ENCODE measurements at regions not wholly inside any gene's neighbourhood (a gene's known extent, or its start where the extent isn't known, plus 50 kb on each side); places are given as distances from the start of the nearest gene placed in this dataset.

GRCh38 chr11:42772886-42773285 is 538.9 kb upstream of the API5 start:
- Mint-ChIP-seq H3K27ac (ENCODE audit: unreplicated experiment) (no peak overlapping the region), H3K4me1 (ENCODE audit: low read depth, unreplicated experiment) (no peaks in the 10 kb centered on the region), H3K27me3 (ENCODE audit: unreplicated experiment) (no peaks in the 10 kb centered on the region), H3K9me3 (ENCODE audit: low read depth, unreplicated experiment) (peaks cover 8% of the 10 kb centered on the region), H3K36me3 (ENCODE audit: insufficient read depth, unreplicated experiment) (no peaks in the 10 kb centered on the region), H3K4me3 (ENCODE audit: low read depth, unreplicated experiment) (no peak overlapping the region)
- BruUV-seq (replicated peaks) = no TSS peak
- intact Hi-C loops (cut with micrococcal nuclease; ENCODE audit: unreplicated experiment) = no loop called here
- CTCF ChIA-PET = no interaction called here
- TF ChIP-seq CTCF (IDR thresholded peaks at IDR 0.05; ENCODE audit: unreplicated experiment) = no peak
- no peak for DNase-seq

DNA sequence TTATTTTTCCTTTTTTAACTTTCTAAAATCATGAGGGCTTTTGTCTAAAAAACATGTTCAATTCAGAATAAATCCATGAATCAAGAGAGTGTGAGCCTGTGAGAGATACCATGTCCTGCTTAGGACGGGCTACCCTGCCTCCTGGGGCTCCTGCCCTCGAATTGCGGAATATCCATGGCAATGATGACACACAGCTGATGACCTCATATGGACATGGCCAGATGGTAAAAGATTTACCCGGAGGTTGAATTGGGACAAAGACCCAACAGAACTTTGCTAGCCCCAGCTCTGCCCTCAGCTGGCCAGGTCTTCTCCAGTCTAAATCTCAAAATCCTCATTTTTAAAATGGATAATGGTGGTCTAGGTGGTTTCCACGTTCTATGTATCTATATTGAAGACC is 538.1 kb upstream of the API5 start:
- intact Hi-C loops (cut with micrococcal nuclease; ENCODE audit: unreplicated experiment) = no loop called here
- BruUV-seq (replicated peaks) = no TSS peak
- Mint-ChIP-seq H3K4me3 (ENCODE audit: low read depth, unreplicated experiment) (no peak overlapping the region), H3K4me1 (ENCODE audit: low read depth, unreplicated experiment) (no peaks in the 10 kb centered on the region), H3K36me3 (ENCODE audit: insufficient read depth, unreplicated experiment) (no peaks in the 10 kb centered on the region), H3K27ac (ENCODE audit: unreplicated experiment) (no peak overlapping the region), H3K27me3 (ENCODE audit: unreplicated experiment) (no peaks in the 10 kb centered on the region), H3K9me3 (ENCODE audit: low read depth, unreplicated experiment) (peaks cover 5% of the 10 kb centered on the region)
- DNase-seq = no peak
- no peak for TF ChIP-seq CTCF (IDR thresholded peaks at IDR 0.05; ENCODE audit: unreplicated experiment)
- CTCF ChIA-PET = no interaction called here

- no peak for TF ChIP-seq CTCF (IDR thresholded peaks at IDR 0.05; ENCODE audit: unreplicated experiment)
- no TSS peak for BruUV-seq (replicated peaks)
- Mint-ChIP-seq H3K27ac (ENCODE audit: unreplicated experiment) (no peak overlapping the region), H3K4me1 (ENCODE audit: low read depth, unreplicated experiment) (no peaks in the 10 kb centered on the region), H3K4me3 (ENCODE audit: low read depth, unreplicated experiment) (no peak overlapping the region), H3K36me3 (ENCODE audit: insufficient read depth, unreplicated experiment) (no peaks in the 10 kb centered on the region), H3K27me3 (ENCODE audit: unreplicated experiment) (no peaks in the 10 kb centered on the region), H3K9me3 (ENCODE audit: low read depth, unreplicated experiment) (peaks cover 3% of the 10 kb centered on the region)
- no peak for DNase-seq
- CTCF ChIA-PET = no interaction called here
- intact Hi-C loops (cut with micrococcal nuclease; ENCODE audit: unreplicated experiment) = no loop called here
Observed at GRCh38 chr11:42774567-42774966, 537.2 kb upstream of the API5 start.

DNA sequence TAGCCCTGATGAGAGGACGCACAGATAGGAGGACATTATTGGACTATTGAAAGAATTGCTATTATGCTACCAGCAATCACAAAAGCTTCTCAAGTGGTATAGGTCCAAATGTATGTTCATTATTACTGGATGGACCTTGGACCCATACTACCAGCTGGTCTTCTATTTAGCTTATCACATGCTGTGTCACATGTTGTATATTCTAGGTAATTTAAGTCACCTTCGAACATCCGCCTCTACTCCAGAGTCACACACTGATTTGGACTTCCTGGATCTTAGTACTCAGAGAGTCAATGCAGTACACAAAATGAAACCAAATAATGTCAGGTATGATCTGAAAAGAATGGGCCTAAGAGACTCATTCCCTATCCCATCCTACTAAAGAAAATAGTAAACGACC is 534.0 kb upstream of the API5 start:
- intact Hi-C loops (cut with micrococcal nuclease; ENCODE audit: unreplicated experiment) = no loop called here
- Mint-ChIP-seq H3K36me3 (ENCODE audit: insufficient read depth, unreplicated experiment) (no peaks in the 10 kb centered on the region), H3K27me3 (ENCODE audit: unreplicated experiment) (no peaks in the 10 kb centered on the region), H3K9me3 (ENCODE audit: low read depth, unreplicated experiment) (peaks cover 8% of the 10 kb centered on the region), H3K27ac (ENCODE audit: unreplicated experiment) (no peak overlapping the region), H3K4me1 (ENCODE audit: low read depth, unreplicated experiment) (no peaks in the 10 kb centered on the region), H3K4me3 (ENCODE audit: low read depth, unreplicated experiment) (no peak overlapping the region)
- no peak for DNase-seq
- no TSS peak for BruUV-seq (replicated peaks)
- no peak for TF ChIP-seq CTCF (IDR thresholded peaks at IDR 0.05; ENCODE audit: unreplicated experiment)
- CTCF ChIA-PET = no interaction called here

GRCh38 chr11:42778193-42778592 is 533.6 kb upstream of the API5 start:
- Mint-ChIP-seq H3K36me3 (ENCODE audit: insufficient read depth, unreplicated experiment) (no peaks in the 10 kb centered on the region), H3K9me3 (ENCODE audit: low read depth, unreplicated experiment) (peaks cover 8% of the 10 kb centered on the region), H3K27ac (ENCODE audit: unreplicated experiment) (no peak overlapping the region), H3K27me3 (ENCODE audit: unreplicated experiment) (no peaks in the 10 kb centered on the region), H3K4me1 (ENCODE audit: low read depth, unreplicated experiment) (no peaks in the 10 kb centered on the region), H3K4me3 (ENCODE audit: low read depth, unreplicated experiment) (no peak overlapping the region)
- intact Hi-C loops (cut with micrococcal nuclease; ENCODE audit: unreplicated experiment) = no loop called here
- no peak for TF ChIP-seq CTCF (IDR thresholded peaks at IDR 0.05; ENCODE audit: unreplicated experiment)
- CTCF ChIA-PET = no interaction called here
- no peak for DNase-seq
- BruUV-seq (replicated peaks) = no TSS peak
